ENCODE measurements at regions not wholly inside any gene's neighbourhood (a gene's known extent, or its start where the extent isn't known, plus 50 kb on each side); places are given as distances from the start of the nearest gene placed in this dataset.

GRCh38 chr21:31418377-31419001 lies 74.4 kb upstream of the TIAM1 start:
- TF ChIP-seq GATA2 (IDR thresholded peaks at IDR 0.05; ENCODE audit: low read depth, low read length) (no peak), GATA3 (IDR thresholded peaks at IDR 0.05; ENCODE audit: low read depth, low read length) (no peak)

Data from SH-SY5Y (cell line).